D721Med (cell line): ENCODE measurements at regions not wholly inside any gene's neighbourhood (a gene's known extent, or its start where the extent isn't known, plus 50 kb on each side); places are given as distances from the start of the nearest gene placed in this dataset.

ENCODE experiments used
- DNase-seq: peaks from one replicate; pipeline ENCODE4 v3.0.0; 2011; ENCODE audit warnings: low spot score; ENCODE audit not compliant: insufficient read length
- FAIRE-seq: peaks from 2 replicates; lab custom pipeline; 2011; peaks lifted over from hg19 to GRCh38; lab: Jason Lieb, UNC
- CTCF ChIP-seq: IDR thresholded peaks from 2 replicates; pipeline ENCODE4 v1.5.1; 2012; ENCODE audit warnings: mild to moderate bottlenecking, control low read depth; ENCODE audit not compliant: insufficient read depth; ENCODE audit errors: missing control alignments

GRCh38 chr5:29845206-29845605, 1348.3 kb upstream of the CDH6 start:
- DNase-seq = no peak
- FAIRE-seq = no peak
- TF ChIP-seq CTCF = no peak

GRCh38 chr5:29833394-29833793, 1360.1 kb upstream of the CDH6 start:
- DNase-seq (no peak), FAIRE-seq (no peak)
- no peak for TF ChIP-seq CTCF

- no peak for DNase-seq
- no peak for TF ChIP-seq CTCF
Observed at GRCh38 chr5:29822521-29822920, 1371.0 kb upstream of the CDH6 start.

GRCh38 chr5:29811914-29812679, 1381.4 kb upstream of the CDH6 start:
- peak; percentile 8 for TF ChIP-seq CTCF
- DNase-seq = no peak
- no peak for FAIRE-seq

More at GRCh38 chr5:29822521-29822920, 1371.0 kb upstream of the CDH6 start:
- FAIRE-seq = no peak

GRCh38 chr5:29805804-29806203, 1387.7 kb upstream of the CDH6 start:
- no peak for FAIRE-seq
- no peak for DNase-seq
- TF ChIP-seq CTCF = no peak

- FAIRE-seq = no peak
- no peak for DNase-seq
- no peak for TF ChIP-seq CTCF
Observed at GRCh38 chr5:29800752-29801151, 1392.7 kb upstream of the CDH6 start.

GRCh38 chr5:29796013-29796412, 1397.5 kb upstream of the CDH6 start:
- DNase-seq (no peak), FAIRE-seq (no peak)
- no peak for TF ChIP-seq CTCF
